Hematopoietic multipotent progenitor cell treated with erythropoietin and hydrocortisone succinate and interleukin-3 and kit ligand, for 8 days (in vitro differentiated cells): ENCODE measurements at regions not wholly inside any gene's neighbourhood (a gene's known extent, or its start where the extent isn't known, plus 50 kb on each side); places are given as distances from the start of the nearest gene placed in this dataset.

Experiments
- DNase-seq: peaks from one replicate; pipeline ENCODE4 v3.0.0-alpha.2; 2015

GRCh38 chr12:91836696-91837095 is 308.9 kb downstream of the BTG1 start:
- DNase-seq = no peak

GRCh38 chr12:91836264-91836663 is 309.4 kb downstream of the BTG1 start:
- no peak for DNase-seq

- no peak for DNase-seq
Observed at GRCh38 chr12:91835693-91836092, 310.0 kb downstream of the BTG1 start.

GRCh38 chr12:91833780-91834359 is 311.8 kb downstream of the BTG1 start:
- DNase-seq = no peak

GRCh38 chr12:91825999-91826398 is 319.6 kb downstream of the BTG1 start:
- no peak for DNase-seq

GRCh38 chr12:91824991-91825390 is 320.7 kb downstream of the BTG1 start:
- no peak for DNase-seq

GRCh38 chr12:91819132-91819447 is 326.6 kb downstream of the BTG1 start:
- no peak for DNase-seq

GRCh38 chr12:91818227-91819131 is 327.2 kb downstream of the BTG1 start:
- DNase-seq = no peak

- no peak for DNase-seq
Observed at GRCh38 chr12:91817517-91817916, 328.1 kb downstream of the BTG1 start.

GRCh38 chr12:91813701-91814100 is 331.9 kb downstream of the BTG1 start:
- DNase-seq = no peak

- peak; percentile 45 for DNase-seq
Observed at GRCh38 chr12:91811481-91812287, 334.0 kb downstream of the BTG1 start.

- no peak for DNase-seq
Observed at GRCh38 chr12:91810531-91811451, 334.9 kb downstream of the BTG1 start.

GRCh38 chr12:91810077-91810476 is 335.6 kb downstream of the BTG1 start:
- DNase-seq = no peak

GRCh38 chr12:91805031-91805430 is 340.6 kb downstream of the BTG1 start:
- no peak for DNase-seq

GRCh38 chr12:91804533-91804932 is 341.1 kb downstream of the BTG1 start:
- DNase-seq = no peak

GRCh38 chr12:91801048-91801447 is 344.6 kb downstream of the BTG1 start:
- DNase-seq = no peak

- DNase-seq = no peak
Observed at GRCh38 chr12:91793676-91794075, 352.0 kb downstream of the BTG1 start.

- no peak for DNase-seq
Observed at GRCh38 chr12:91792597-91792996, 353.0 kb downstream of the BTG1 start.

GRCh38 chr12:91786499-91787272 is 359.0 kb downstream of the BTG1 start:
- DNase-seq = no peak

GRCh38 chr12:91785655-91786498 is 359.8 kb downstream of the BTG1 start:
- no peak for DNase-seq

GRCh38 chr12:91781114-91781513 is 364.5 kb downstream of the BTG1 start:
- DNase-seq = no peak
